Heart right ventricle (tissue), 16 donors: ENCODE measurements at regions not wholly inside any gene's neighbourhood (a gene's known extent, or its start where the extent isn't known, plus 50 kb on each side); places are given as distances from the start of the nearest gene placed in this dataset.

Source experiments
- ATAC-seq, 8 donors: fragments of 200-7000 bp; cut with Tn5 transposase; one replicate each; pipeline ENCODE4 v1.9.1; 2020; ENCODE audit warnings: mild to moderate bottlenecking in 8 of 8, moderate library complexity in 8 of 8, moderate number of reproducible peaks in 1 of 8
- DNase-seq, 2 donors: peaks; one replicate each; pipeline ENCODE4 v3.0.0-alpha.2; 2020
- H3K27ac ChIP-seq, 10 donors: fragments of 200-600 bp; sonication (generic) in 2 of 10; one replicate each; pipeline versions ENCODE4 v1.5.0 to v1.8.0; 2020 to 2022; ENCODE audit warnings: mild to moderate bottlenecking in 3 of 10
- H3K27me3 ChIP-seq, 7 donors: fragments of 200-600 bp; one replicate each; pipeline ENCODE4 v1.8.0; 2021 to 2022; ENCODE audit warnings: mild to moderate bottlenecking in 2 of 7
- H3K36me3 ChIP-seq, 9 donors: fragments of 200-600 bp; sonication (generic) in 1 of 9; one replicate each; pipeline versions ENCODE4 v1.5.0 to v1.8.0; 2020 to 2022; ENCODE audit warnings: mild to moderate bottlenecking in 2 of 9
- H3K4me1 ChIP-seq, 9 donors: fragments of 200-600 bp; sonication (generic) in 1 of 9; one replicate each; pipeline versions ENCODE4 v1.5.0 to v1.8.0; 2020 to 2022; ENCODE audit warnings: mild to moderate bottlenecking in 4 of 9
- H3K4me3 ChIP-seq, 10 donors: fragments of 200-600 bp; sonication (generic) in 2 of 10; one replicate each; pipeline versions ENCODE4 v1.5.0 to v1.8.0; 2020 to 2022; ENCODE audit warnings: mild to moderate bottlenecking in 7 of 10, moderate library complexity in 2 of 10
- H3K9me3 ChIP-seq, 11 donors: fragments of 200-600 bp in 10 of 11; sonication (generic) in 2 of 11; one replicate each; pipeline versions ENCODE4 v1.5.0 to v1.8.0; 2013 to 2022; ENCODE audit warnings: mild to moderate bottlenecking in 2 of 11, control low read depth in 1 of 11, moderate library complexity in 1 of 11
- WGBS, 2 donors: extraction: QIAGEN DNeasy Blood & Tissue Kit; methylation state at CpG; one replicate each; pipeline ENCODE4 v1.1.7; 2013; ENCODE audit warnings: inconsistent platforms in 1 of 2; 5-methylcytosine and 5-hydroxymethylcytosine counted together
- intact Hi-C, 10 donors: fragments of 100-400 bp; cut with DNase I; formaldehyde crosslinking; loops; one replicate each; pipeline versions ENCODE4 v1.11.1 to v1.14.2; 2022
- TF ChIP-seq, protein P1 (sequence below), 9 donors: fragments of 200-600 bp; sonication (generic) in 2 of 9; IDR thresholded peaks; one replicate each; pipeline versions ENCODE4 v1.5.0 to v1.8.0; 2021 to 2022; ENCODE audit warnings: antibody characterized with exemption in 9 of 9, mild to moderate bottlenecking in 5 of 9, moderate library complexity in 1 of 9
- donor health status: Arrhythmogenic right ventricular cardiomyopathy.
- donor health status: ischemic (EF 13 %, LVEDD 7.1; RV severe dilation, severe dysfunction).
- donor health status: healthy with polysubstance abuse.
- donor health status: DM: no; HTN: yes; CAD: no.
- donor health status: DM: no; HTN: no; CAD: no.
- donor health status: ischemic (EF 25% LVEDD 6.9; RV normal size, moderate dysfunction).
- donor health status: ischemic (EF 25% LVEDD 5.7; RV mildly dilated, moderate dysfunction).
- donor health status: healthy.
- donor health status: DM: yes; HTN: yes; CAD: no.
- donor health status: Ischemic cardiomyopathy.
- donor health status: ischemic (EF 35%, LVEDD 5.7; RV mildly dilated, moderate dysfunction).
- donor health status: nonischemic (EF 11% LVEDD 7.7; RV severe dilation, severe dysfunction).
- donor health status: DM: yes; HTN: yes; CAD: no.
- donor health status: PGD.
- donor health status: ischemic (EF 29% LVEDD 5.4; RV normal size, mild dysfunction).
- donor health status: nonischemic (EF 23%, LVEDD 6.1; RV moderate dilation, normal function).

- no peak for ATAC-seq
- Histone ChIP-seq H3K27me3 (no peaks in the 10 kb centered on the region), H3K27ac (no peak overlapping the region), H3K36me3 (no peaks in the 10 kb centered on the region), H3K4me1 (no peaks in the 10 kb centered on the region), H3K9me3 (no peaks in the 10 kb centered on the region), H3K4me3 (no peak overlapping the region)
- no peak for DNase-seq
- intact Hi-C loops, result no loop called here
- TF ChIP-seq, protein P1, sequence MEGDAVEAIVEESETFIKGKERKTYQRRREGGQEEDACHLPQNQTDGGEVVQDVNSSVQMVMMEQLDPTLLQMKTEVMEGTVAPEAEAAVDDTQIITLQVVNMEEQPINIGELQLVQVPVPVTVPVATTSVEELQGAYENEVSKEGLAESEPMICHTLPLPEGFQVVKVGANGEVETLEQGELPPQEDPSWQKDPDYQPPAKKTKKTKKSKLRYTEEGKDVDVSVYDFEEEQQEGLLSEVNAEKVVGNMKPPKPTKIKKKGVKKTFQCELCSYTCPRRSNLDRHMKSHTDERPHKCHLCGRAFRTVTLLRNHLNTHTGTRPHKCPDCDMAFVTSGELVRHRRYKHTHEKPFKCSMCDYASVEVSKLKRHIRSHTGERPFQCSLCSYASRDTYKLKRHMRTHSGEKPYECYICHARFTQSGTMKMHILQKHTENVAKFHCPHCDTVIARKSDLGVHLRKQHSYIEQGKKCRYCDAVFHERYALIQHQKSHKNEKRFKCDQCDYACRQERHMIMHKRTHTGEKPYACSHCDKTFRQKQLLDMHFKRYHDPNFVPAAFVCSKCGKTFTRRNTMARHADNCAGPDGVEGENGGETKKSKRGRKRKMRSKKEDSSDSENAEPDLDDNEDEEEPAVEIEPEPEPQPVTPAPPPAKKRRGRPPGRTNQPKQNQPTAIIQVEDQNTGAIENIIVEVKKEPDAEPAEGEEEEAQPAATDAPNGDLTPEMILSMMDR (IDR thresholded peaks at IDR 0.05), result no peak
These were observed 425.6 kb downstream of the SMARCA1 start for GRCh38 chrX:129097668-129098067.

DNA sequence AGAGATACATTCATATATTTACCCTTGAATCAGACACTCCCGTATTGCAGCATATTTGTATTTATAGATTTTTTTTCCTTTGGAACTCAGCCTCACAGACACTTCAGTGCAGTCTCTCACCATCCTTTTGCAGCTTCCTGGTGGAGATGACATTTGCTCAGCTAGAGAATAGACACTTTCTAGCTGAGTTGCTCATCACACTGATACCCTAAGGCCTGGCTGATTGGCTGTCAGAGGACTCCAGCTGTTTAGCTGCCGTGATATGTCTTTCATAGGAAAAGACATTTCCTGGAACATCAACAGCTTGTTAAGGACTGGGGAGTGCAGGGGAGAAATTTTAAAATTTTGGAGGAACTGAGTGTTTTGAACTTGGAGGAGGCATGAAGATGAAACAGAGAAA lies 429.6 kb downstream of the SMARCA1 start:
- H3K9me3 ChIP-seq, result no peaks in the 10 kb centered on the region
- whole genome bisulfite sequencing, 2 donors, result 65 to 81% methylated on average over 2 of the region's 2 CpGs

GRCh38 chrX:129092757-129093156 lies 430.5 kb downstream of the SMARCA1 start:
- Histone ChIP-seq H3K9me3 (no peaks in the 10 kb centered on the region), H3K4me3 (no peak overlapping the region), H3K27ac (no peak overlapping the region), H3K36me3 (no peaks in the 10 kb centered on the region), H3K4me1 (no peaks in the 10 kb centered on the region), H3K27me3 (no peaks in the 10 kb centered on the region)
- ATAC-seq (no peak), DNase-seq (no peak)
- TF ChIP-seq, protein P1 (IDR thresholded peaks at IDR 0.05), result no peak
- intact Hi-C loops, result no loop called here

More for the DNA sequence above, 429.6 kb downstream of the SMARCA1 start:
- no peaks in the 10 kb centered on the region for H3K36me3 ChIP-seq
- intact Hi-C loops, result no loop called here
- H3K4me1 ChIP-seq, result no peaks in the 10 kb centered on the region
- H3K27ac ChIP-seq, result no peak overlapping the region
- DNase-seq (no peak), ATAC-seq (no peak)
- H3K4me3 ChIP-seq, result no peak overlapping the region
- TF ChIP-seq, protein P1 (IDR thresholded peaks at IDR 0.05), result no peak
- no peaks in the 10 kb centered on the region for H3K27me3 ChIP-seq

DNA sequence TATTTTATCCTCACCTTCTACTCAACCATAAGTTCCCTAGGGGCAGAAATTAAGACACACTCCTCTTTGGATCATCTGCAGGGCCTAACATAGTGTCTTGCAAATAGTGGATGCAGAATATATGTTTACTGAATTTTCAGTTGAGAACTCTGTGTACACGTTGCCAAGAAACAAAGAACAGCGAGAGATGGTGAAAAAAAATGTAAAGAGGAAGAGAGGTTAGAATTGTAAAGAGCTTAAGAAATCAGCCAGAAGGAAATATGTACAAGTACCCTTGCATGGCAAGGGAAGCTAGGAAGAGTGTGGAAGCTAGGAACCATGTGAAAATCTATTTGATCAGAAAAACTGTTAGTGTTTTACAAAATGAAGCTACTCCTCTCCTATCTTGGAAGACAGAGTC lies 431.0 kb downstream of the SMARCA1 start:
- intact Hi-C loops, result no loop called here
- DNase-seq, result no peak
- Histone ChIP-seq H3K9me3 (no peaks in the 10 kb centered on the region), H3K4me1 (no peaks in the 10 kb centered on the region), H3K36me3 (no peaks in the 10 kb centered on the region), H3K4me3 (no peak overlapping the region), H3K27ac (no peak overlapping the region), H3K27me3 (no peaks in the 10 kb centered on the region)
- ATAC-seq, result no peak
- TF ChIP-seq, protein P1 (IDR thresholded peaks at IDR 0.05), result no peak
- WGBS, 2 donors, result 49 to 74% methylated on average over 2 of the region's 2 CpGs

DNA sequence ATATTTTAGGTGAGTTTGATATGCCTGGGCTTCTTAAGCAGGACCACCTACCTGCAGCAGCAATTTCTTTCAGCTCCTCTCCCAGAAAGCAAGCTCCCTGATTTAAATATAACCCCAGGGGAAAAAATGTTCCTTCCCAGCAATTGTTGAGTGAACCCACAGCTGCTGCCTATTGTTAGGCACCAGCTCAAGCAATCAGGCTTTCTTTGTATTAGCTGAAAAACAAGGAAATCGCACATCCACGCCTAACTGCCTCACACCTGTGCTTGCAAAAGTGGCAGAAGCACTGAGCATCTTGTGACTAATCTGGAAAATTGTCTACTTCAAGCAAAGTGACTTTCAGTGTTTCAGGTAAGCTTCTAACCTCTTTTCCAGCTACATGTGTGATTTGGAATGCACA lies 432.2 kb downstream of the SMARCA1 start:
- 57 to 60% methylated on average over 2 of the region's 2 CpGs for WGBS, 2 donors
- H3K27me3 ChIP-seq, result no peaks in the 10 kb centered on the region
- intact Hi-C loops, result no loop called here
- H3K4me3 ChIP-seq, result no peak overlapping the region
- ATAC-seq (no peak), DNase-seq (no peak)
- no peaks in the 10 kb centered on the region for H3K36me3 ChIP-seq
- no peaks in the 10 kb centered on the region for H3K9me3 ChIP-seq
- TF ChIP-seq, protein P1 (IDR thresholded peaks at IDR 0.05), result no peak
- no peak overlapping the region for H3K27ac ChIP-seq
- H3K4me1 ChIP-seq, result no peaks in the 10 kb centered on the region
